Keratinocyte (primary cell): ENCODE measurements at regions not wholly inside any gene's neighbourhood (a gene's known extent, or its start where the extent isn't known, plus 50 kb on each side); places are given as distances from the start of the nearest gene placed in this dataset.

Experiments
- CTCF ChIP-seq, 3 experiments: IDR thresholded peaks in 1 of 3; conservative IDR thresholded peaks in 1 of 3; optimal IDR thresholded peaks in 1 of 3; 2 replicates in 2 of 3; 3 replicates in 1 of 3; pipeline versions ENCODE3 to v1.5.1; 2011; ENCODE audit warnings: low read length in 3 of 3, mild to moderate bottlenecking in 3 of 3, moderate library complexity in 2 of 3, control low read depth in 1 of 3, inconsistent platforms in 1 of 3; ENCODE audit not compliant: insufficient read depth in 2 of 3; ENCODE audit errors: extremely low read depth in 1 of 3
- EZH2 ChIP-seq: IDR thresholded peaks from one replicate; pipeline ENCODE4 v1.6.1; 2012; ENCODE audit warnings: inconsistent platforms, mild to moderate bottlenecking, low read length, moderate library complexity

GRCh38 chr5:159712672-159713071 lies 203.6 kb upstream of the ADRA1B start:
- TF ChIP-seq CTCF (optimal IDR thresholded peaks at IDR 0.05 in 1 of 3, IDR thresholded peaks at IDR 0.05 in 1 of 3, conservative IDR thresholded peaks at IDR 0.05 in 1 of 3; ENCODE audit: extremely low read depth in 1 of 3, insufficient read depth in 2 of 3, low read length in 3 of 3) (no peak), EZH2 (no peak)
